ENCODE measurements at regions not wholly inside any gene's neighbourhood (a gene's known extent, or its start where the extent isn't known, plus 50 kb on each side); places are given as distances from the start of the nearest gene placed in this dataset.

- DNase-seq, result no peak
Observed at GRCh38 chr22:22823131-22823810, 64.3 kb upstream of the IGLL5 start.

- DNase-seq, result no peak
Observed at GRCh38 chr22:22824340-22825212, 63.0 kb upstream of the IGLL5 start.

GRCh38 chr22:22825213-22825593 is 62.4 kb upstream of the IGLL5 start:
- DNase-seq, result no peak

GRCh38 chr22:22827187-22827939 is 60.3 kb upstream of the IGLL5 start:
- no peak for DNase-seq

GRCh38 chr22:22830193-22830592 is 57.4 kb upstream of the IGLL5 start:
- DNase-seq, result no peak

- DNase-seq, result no peak
Observed at GRCh38 chr22:22830957-22831688, 56.5 kb upstream of the IGLL5 start.

- no peak for DNase-seq
Observed at GRCh38 chr22:22833059-22833458, 54.6 kb upstream of the IGLL5 start.

- no peak for DNase-seq
Observed at GRCh38 chr22:22833488-22833887, 54.1 kb upstream of the IGLL5 start.

- no peak for DNase-seq
Observed at GRCh38 chr22:22834204-22834603, 53.4 kb upstream of the IGLL5 start.

GRCh38 chr22:22834783-22835182 is 52.8 kb upstream of the IGLL5 start:
- no peak for DNase-seq

GRCh38 chr22:22835242-22835641 is 52.4 kb upstream of the IGLL5 start:
- DNase-seq, result no peak

GRCh38 chr22:22835771-22836291 is 51.8 kb upstream of the IGLL5 start:
- DNase-seq, result no peak

GRCh38 chr22:22836635-22837034 is 51.0 kb upstream of the IGLL5 start:
- DNase-seq, result no peak

Data from left kidney (tissue), 1 donor.